SK-N-SH (cell line): ENCODE measurements at regions not wholly inside any gene's neighbourhood (a gene's known extent, or its start where the extent isn't known, plus 50 kb on each side); places are given as distances from the start of the nearest gene placed in this dataset.

Source experiments
- RAD21 ChIP-seq: IDR thresholded peaks from 2 replicates; pipeline ENCODE4 v1.6.1; 2012; ENCODE audit warnings: mild to moderate bottlenecking, low read length
- REST ChIP-seq: IDR thresholded peaks from 2 replicates; pipeline ENCODE4 v1.6.1; 2012; ENCODE audit warnings: mild to moderate bottlenecking, low read depth, low read length, moderate library complexity
- RFX5 ChIP-seq: IDR thresholded peaks from 2 replicates; pipeline ENCODE4 v1.6.1; 2012; ENCODE audit warnings: mild to moderate bottlenecking, improper control_type of control experiment, low read length
- TF ChIP-seq, protein P1 (sequence below): fragments of 200-600 bp; sonication (generic); IDR thresholded peaks from 2 replicates; pipeline ENCODE4 v1.6.1; 2017; ENCODE audit warnings: antibody characterized with exemption, mild to moderate bottlenecking, moderate library complexity

DNA sequence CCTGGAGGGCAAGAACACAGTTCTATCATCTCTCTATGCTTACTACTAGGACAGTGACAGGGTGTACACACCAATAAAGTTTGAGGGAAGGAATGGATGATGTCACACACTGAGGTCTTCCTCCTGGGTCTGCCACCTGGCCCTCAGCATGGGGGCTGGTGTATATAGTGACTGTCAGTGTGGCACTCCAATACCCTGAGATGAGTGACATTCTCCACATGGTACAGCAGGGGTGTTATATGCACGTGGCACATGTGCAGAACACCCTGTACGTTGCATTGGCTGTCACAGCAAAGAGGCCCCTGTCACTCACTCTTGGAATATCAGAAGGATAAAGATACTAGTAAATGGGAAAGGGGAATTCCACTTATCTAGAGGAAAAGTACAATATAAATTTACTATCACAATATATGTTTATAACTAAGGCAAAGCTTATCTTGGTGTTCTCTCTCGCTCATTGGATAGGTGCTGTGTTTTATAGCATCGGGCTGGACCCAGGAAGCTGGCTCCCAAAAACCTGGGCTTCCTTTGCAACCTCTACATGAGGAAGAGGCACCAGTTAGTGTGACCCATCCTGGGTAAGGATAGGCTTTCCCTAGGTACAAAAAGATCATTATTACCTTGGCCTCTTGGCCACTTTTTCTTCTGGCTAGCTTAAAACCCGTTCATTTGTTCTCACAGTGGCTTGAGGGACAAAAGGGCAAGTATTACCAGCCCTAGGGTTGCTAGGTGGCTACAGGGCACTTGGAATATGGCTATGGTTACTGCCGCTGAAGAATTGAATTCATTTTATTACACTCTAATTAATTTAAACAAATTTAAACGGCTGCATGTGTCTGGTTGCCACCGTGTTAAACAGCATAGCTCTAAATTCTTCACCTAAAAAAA lies 54.8 kb upstream of the HES1 start:
- TF ChIP-seq, protein P1, sequence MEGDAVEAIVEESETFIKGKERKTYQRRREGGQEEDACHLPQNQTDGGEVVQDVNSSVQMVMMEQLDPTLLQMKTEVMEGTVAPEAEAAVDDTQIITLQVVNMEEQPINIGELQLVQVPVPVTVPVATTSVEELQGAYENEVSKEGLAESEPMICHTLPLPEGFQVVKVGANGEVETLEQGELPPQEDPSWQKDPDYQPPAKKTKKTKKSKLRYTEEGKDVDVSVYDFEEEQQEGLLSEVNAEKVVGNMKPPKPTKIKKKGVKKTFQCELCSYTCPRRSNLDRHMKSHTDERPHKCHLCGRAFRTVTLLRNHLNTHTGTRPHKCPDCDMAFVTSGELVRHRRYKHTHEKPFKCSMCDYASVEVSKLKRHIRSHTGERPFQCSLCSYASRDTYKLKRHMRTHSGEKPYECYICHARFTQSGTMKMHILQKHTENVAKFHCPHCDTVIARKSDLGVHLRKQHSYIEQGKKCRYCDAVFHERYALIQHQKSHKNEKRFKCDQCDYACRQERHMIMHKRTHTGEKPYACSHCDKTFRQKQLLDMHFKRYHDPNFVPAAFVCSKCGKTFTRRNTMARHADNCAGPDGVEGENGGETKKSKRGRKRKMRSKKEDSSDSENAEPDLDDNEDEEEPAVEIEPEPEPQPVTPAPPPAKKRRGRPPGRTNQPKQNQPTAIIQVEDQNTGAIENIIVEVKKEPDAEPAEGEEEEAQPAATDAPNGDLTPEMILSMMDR = no peak
- no peak for TF ChIP-seq RFX5
- TF ChIP-seq RAD21 = no peak
- TF ChIP-seq REST = no peak
